ENCODE measurements at regions not wholly inside any gene's neighbourhood (a gene's known extent, or its start where the extent isn't known, plus 50 kb on each side); places are given as distances from the start of the nearest gene placed in this dataset.

DNA sequence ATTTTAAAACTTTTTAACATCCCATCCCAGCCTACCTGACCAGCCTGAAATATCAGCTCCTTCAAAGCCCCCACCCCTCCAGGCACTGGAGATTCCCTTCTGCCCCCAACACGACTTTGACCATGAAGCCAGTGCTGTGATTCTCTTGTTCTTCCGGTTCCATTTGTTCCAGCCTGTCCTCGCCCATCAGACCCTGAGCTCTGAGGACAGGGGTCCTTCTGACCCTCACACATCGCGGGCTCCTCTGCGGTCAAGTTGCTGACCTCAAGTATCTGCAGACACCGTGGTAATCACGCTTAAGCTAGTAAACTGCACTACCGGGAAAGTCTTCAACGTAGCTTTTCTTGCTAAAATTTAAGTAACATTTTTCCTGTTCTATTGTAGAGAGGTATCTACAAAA lies 282.2 kb upstream of the SALL3 start:
- TF ChIP-seq, protein P1, sequence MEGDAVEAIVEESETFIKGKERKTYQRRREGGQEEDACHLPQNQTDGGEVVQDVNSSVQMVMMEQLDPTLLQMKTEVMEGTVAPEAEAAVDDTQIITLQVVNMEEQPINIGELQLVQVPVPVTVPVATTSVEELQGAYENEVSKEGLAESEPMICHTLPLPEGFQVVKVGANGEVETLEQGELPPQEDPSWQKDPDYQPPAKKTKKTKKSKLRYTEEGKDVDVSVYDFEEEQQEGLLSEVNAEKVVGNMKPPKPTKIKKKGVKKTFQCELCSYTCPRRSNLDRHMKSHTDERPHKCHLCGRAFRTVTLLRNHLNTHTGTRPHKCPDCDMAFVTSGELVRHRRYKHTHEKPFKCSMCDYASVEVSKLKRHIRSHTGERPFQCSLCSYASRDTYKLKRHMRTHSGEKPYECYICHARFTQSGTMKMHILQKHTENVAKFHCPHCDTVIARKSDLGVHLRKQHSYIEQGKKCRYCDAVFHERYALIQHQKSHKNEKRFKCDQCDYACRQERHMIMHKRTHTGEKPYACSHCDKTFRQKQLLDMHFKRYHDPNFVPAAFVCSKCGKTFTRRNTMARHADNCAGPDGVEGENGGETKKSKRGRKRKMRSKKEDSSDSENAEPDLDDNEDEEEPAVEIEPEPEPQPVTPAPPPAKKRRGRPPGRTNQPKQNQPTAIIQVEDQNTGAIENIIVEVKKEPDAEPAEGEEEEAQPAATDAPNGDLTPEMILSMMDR (IDR thresholded peaks at IDR 0.05 in 8 of 11, conservative IDR thresholded peaks at IDR 0.05 in 3 of 11), result no peak
- TF ChIP-seq POLR2A (IDR thresholded peaks at IDR 0.05) (no peak), POLR2AphosphoS5 (IDR thresholded peaks at IDR 0.05) (no peak)

DNA sequence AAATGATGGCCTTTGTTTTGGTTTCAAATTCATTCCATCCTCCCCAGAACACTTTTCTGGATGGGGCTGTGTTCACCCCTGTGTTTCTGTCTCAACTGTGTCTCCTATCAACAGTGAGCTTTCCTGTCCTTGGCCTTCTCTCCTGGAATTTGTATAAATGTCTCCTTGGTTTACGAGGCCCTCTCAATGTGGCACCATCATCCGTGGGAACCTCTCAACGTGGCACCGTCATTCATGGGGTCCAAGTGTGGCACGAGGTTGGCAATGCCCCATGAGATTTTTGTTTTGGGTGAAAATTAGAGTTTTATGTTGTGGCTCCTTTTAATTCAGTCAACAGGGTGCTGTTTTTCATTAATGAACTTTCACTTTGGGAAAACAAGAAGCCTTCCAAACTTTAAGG lies 280.7 kb upstream of the SALL3 start:
- Histone ChIP-seq H3K4me1 (no peaks in the 10 kb centered on the region), H3K27me3 (replicated peaks in 1 of 7) (peaks cover 0 to 20% (median 0%) of the 10 kb centered on the region in 7 donors), H3K4me3 (no peak overlapping the region), H3K36me3 (no peaks in the 10 kb centered on the region), H3K27ac (no peak overlapping the region), H3K9me3 (peaks cover 0 to 4% (median 0%) of the 10 kb centered on the region in 8 donors)
- TF ChIP-seq, protein P1 (IDR thresholded peaks at IDR 0.05 in 8 of 11, conservative IDR thresholded peaks at IDR 0.05 in 3 of 11), result no peak
- TF ChIP-seq POLR2A (IDR thresholded peaks at IDR 0.05) (no peak), POLR2AphosphoS5 (IDR thresholded peaks at IDR 0.05) (no peak)
- 78 to 91% (median 86%) methylated on average over 5 of the region's 5 CpGs for WGBS, 5 donors
- DNase-seq, result no peak
- intact Hi-C loops (cut with DNase I; ENCODE audit: low total_unique reads), result no loop called here

More for the DNA sequence above, 282.2 kb upstream of the SALL3 start:
- intact Hi-C loops (cut with DNase I; ENCODE audit: low total_unique reads), result no loop called here
- H3K4me1 ChIP-seq, result no peaks in the 10 kb centered on the region
- no peak for DNase-seq
- 85 to 95% (median 87%) methylated on average over 10 of the region's 10 CpGs for WGBS, 5 donors
- no peak overlapping the region for H3K27ac ChIP-seq
- no peaks in the 10 kb centered on the region for H3K36me3 ChIP-seq
- H3K27me3 ChIP-seq (replicated peaks in 1 of 7), result peaks cover 0 to 15% (median 0%) of the 10 kb centered on the region in 7 donors
- H3K9me3 ChIP-seq, result peaks cover 0 to 4% (median 0%) of the 10 kb centered on the region in 8 donors
- H3K4me3 ChIP-seq, result no peak overlapping the region

DNA sequence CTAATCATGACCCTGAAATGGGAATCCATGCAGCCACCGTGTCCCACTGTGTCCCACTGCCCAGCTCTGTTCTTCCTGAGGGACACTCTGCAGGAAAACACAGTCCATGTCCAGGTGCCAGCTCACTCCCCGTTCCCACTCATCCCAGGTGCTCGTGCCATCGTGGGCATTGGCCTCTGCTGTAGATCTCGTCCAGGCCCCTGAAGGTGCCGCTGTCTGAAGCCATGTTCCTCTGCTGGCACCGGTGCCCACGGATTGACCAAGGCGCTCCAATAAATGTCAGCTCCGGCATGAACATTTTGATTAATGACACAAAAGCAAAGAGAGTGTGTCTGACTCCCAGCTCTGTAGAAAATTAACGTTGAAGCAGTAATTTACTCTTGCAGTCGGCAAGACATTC lies 280.1 kb upstream of the SALL3 start:
- Histone ChIP-seq H3K36me3 (no peaks in the 10 kb centered on the region), H3K9me3 (peaks cover 0 to 4% (median 0%) of the 10 kb centered on the region in 8 donors), H3K4me3 (no peak overlapping the region), H3K27ac (no peak overlapping the region), H3K27me3 (replicated peaks in 1 of 7) (peaks cover 0 to 20% (median 0%) of the 10 kb centered on the region in 7 donors), H3K4me1 (no peaks in the 10 kb centered on the region)
- intact Hi-C loops (cut with DNase I; ENCODE audit: low total_unique reads), result no loop called here
- peak; percentile 60 for DNase-seq
- 83 to 88% (median 87%) methylated on average over 12 of the region's 12 CpGs for WGBS, 5 donors
- TF ChIP-seq POLR2A (IDR thresholded peaks at IDR 0.05) (no peak), POLR2AphosphoS5 (IDR thresholded peaks at IDR 0.05) (no peak)
- TF ChIP-seq, protein P1 (IDR thresholded peaks at IDR 0.05 in 8 of 11, conservative IDR thresholded peaks at IDR 0.05 in 3 of 11), result no peak

DNA sequence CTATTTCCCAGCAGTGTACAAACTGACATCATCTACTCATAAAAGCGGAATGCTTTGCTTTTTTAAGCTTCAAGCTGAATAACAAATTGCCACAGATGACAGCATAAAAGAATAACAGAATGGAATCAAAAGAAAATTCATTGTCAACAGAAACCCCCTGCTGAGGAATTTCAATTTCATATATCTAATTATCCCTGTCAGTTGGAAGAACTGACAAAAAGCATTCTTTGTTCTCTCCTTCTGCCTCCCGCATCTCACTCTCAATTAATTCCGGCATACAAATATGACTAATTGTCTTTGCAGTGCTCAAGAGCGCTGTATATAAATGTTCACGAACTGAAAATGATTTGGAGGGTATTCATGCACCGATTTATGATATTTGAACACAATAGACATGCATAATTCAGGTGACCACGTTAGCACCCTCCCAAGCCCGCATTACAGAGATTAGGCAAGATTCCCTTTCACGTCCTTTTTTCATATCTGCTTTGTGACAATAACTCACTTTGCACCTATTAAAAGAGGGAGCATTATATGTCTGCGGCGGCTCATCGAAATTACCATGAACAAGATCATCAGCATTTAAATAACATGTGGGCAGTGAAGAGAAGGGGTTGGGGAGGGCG lies 277.7 kb upstream of the SALL3 start:
- peaks cover 0 to 15% (median 0%) of the 10 kb centered on the region in 7 donors for H3K27me3 ChIP-seq (replicated peaks in 1 of 7)
- no peaks in the 10 kb centered on the region for H3K36me3 ChIP-seq
- intact Hi-C loops (cut with DNase I; ENCODE audit: low total_unique reads), result no loop called here
- 59 to 70% (median 67%) methylated on average over 13 of the region's 13 CpGs for WGBS, 5 donors
- TF ChIP-seq POLR2A (IDR thresholded peaks at IDR 0.05) (no peak), POLR2AphosphoS5 (IDR thresholded peaks at IDR 0.05) (no peak)
- TF ChIP-seq, protein P1 (IDR thresholded peaks at IDR 0.05 in 8 of 11, conservative IDR thresholded peaks at IDR 0.05 in 3 of 11), result no peak
- DNase-seq, result no peak
- no peaks in the 10 kb centered on the region for H3K4me1 ChIP-seq
- H3K9me3 ChIP-seq, result peaks cover 0 to 6% (median 0%) of the 10 kb centered on the region in 8 donors
- H3K4me3 ChIP-seq, result no peak overlapping the region
- H3K27ac ChIP-seq, result no peak overlapping the region

Data from spleen (tissue), 11 donors.